Body of pancreas (tissue), 4 donors: ENCODE measurements at regions not wholly inside any gene's neighbourhood (a gene's known extent, or its start where the extent isn't known, plus 50 kb on each side); places are given as distances from the start of the nearest gene placed in this dataset.

Experiments
- CTCF ChIP-seq, 7 experiments: fragments of 450-650 bp in 4 of 7; fragments of 200-600 bp in 3 of 7; sonication (generic) in 3 of 7; IDR thresholded peaks; one replicate each; pipeline ENCODE4 v1.5.1; 2016 to 2019; ENCODE audit warnings: antibody characterized with exemption in 7 of 7
- POLR2A ChIP-seq, 3 donors: fragments of 450-650 bp; IDR thresholded peaks; one replicate each; pipeline ENCODE4 v1.6.1; 2016; ENCODE audit warnings: antibody characterized with exemption in 3 of 3, mild to moderate bottlenecking in 2 of 3

GRCh38 chr18:39793609-39794008, 2161.4 kb upstream of the PIK3C3 start:
- TF ChIP-seq POLR2A (IDR thresholded peaks at IDR 0.05) (no peak), CTCF (IDR thresholded peaks at IDR 0.05) (no peak)
